IMR-90 (cell line): ENCODE measurements at regions not wholly inside any gene's neighbourhood (a gene's known extent, or its start where the extent isn't known, plus 50 kb on each side); places are given as distances from the start of the nearest gene placed in this dataset.

Source experiments
- ATAC-seq: fragments of 200-7000 bp; cut with Tn5 transposase; 2 replicates; pipeline ENCODE4 v1.9.1; 2020; ENCODE audit warnings: low read depth, mild to moderate bottlenecking, moderate library complexity
- BruUV-seq: library from RNA; stranded (reverse); fragments of 400-500 nt; replicated peaks from 2 replicates; lab custom pipeline; 2021; lab: Mats Ljungman, UMichigan
- CTCF ChIA-PET: fragments of 300-600 bp; formaldehyde crosslinking; extraction: SDS; loops from one replicate; lab custom pipeline; 2021; ENCODE audit warnings: antibody characterized with exemption; lab: Yijun Ruan, JAX
- POLR2A ChIA-PET: fragments of 300-600 bp; sonication (Branson Sonifier 250); formaldehyde crosslinking; loops from one replicate; lab custom pipeline; 2022; ENCODE audit warnings: antibody characterized with exemption; ENCODE audit not compliant: unreplicated experiment; lab: Charles Lee
- DNase-seq: peaks from one replicate; pipeline ENCODE4 v3.0.0; 2013
- H2AFZ ChIP-seq: replicated peaks from 2 replicates; pipeline ENCODE3; 2013; ENCODE audit warnings: low read length, mild to moderate bottlenecking; ENCODE audit not compliant: poor library complexity
- H2AK5ac ChIP-seq: 2 replicates; pipeline ENCODE4 v1.6.1; 2013; ENCODE audit warnings: low read depth, low read length, inconsistent platforms
- H2AK9ac ChIP-seq: replicated peaks from 2 replicates; pipeline ENCODE3; 2013; ENCODE audit warnings: mild to moderate bottlenecking, low read depth, low read length, moderate library complexity; ENCODE audit not compliant: poor library complexity
- H2BK120ac ChIP-seq: 2 replicates; pipeline ENCODE4 v1.6.1; 2013; ENCODE audit warnings: low read depth, low read length, inconsistent platforms
- H2BK15ac ChIP-seq: 3 replicates; pipeline ENCODE4 v1.6.1; 2013; ENCODE audit warnings: low read depth, low read length, inconsistent platforms
- H2BK20ac ChIP-seq: 2 replicates; pipeline ENCODE4 v1.6.1; 2013; ENCODE audit warnings: low read depth, mild to moderate bottlenecking, inconsistent platforms, low read length, moderate library complexity
- H2BK5ac ChIP-seq: 2 replicates; pipeline ENCODE4 v1.6.1; 2013; ENCODE audit warnings: mild to moderate bottlenecking, low read depth, low read length, inconsistent platforms; ENCODE audit not compliant: poor library complexity, severe bottlenecking
- H3K14ac ChIP-seq: replicated peaks from 2 replicates; pipeline ENCODE4 v1.6.1; 2013; ENCODE audit warnings: low read depth, low read length, inconsistent platforms
- H3K18ac ChIP-seq: 2 replicates; pipeline ENCODE4 v1.6.1; 2013; ENCODE audit warnings: low read depth, low read length, control low read depth
- H3K23ac ChIP-seq: 2 replicates; pipeline ENCODE4 v1.6.1; 2013; ENCODE audit warnings: low read depth, low read length, inconsistent platforms
- H3K27ac ChIP-seq: 2 replicates; pipeline ENCODE4 v1.5.1; 2013; ENCODE audit warnings: mild to moderate bottlenecking, control low read depth, low read length; ENCODE audit not compliant: insufficient read depth
- H3K27me3 ChIP-seq: 2 replicates; pipeline ENCODE4 v1.6.1; 2013; ENCODE audit warnings: low read length; ENCODE audit not compliant: control insufficient read depth, insufficient read depth
- H3K36me3 ChIP-seq: 2 replicates; pipeline ENCODE4 v1.6.1; 2013; ENCODE audit warnings: low read length, mixed read lengths; ENCODE audit not compliant: control insufficient read depth, insufficient read depth
- H3K4ac ChIP-seq: 2 replicates; pipeline ENCODE4 v1.6.1; 2013; ENCODE audit warnings: low read depth, low read length, inconsistent platforms
- H3K4me1 ChIP-seq: 2 replicates; pipeline ENCODE4 v1.6.1; 2013; ENCODE audit warnings: low read length, mixed read lengths; ENCODE audit not compliant: control insufficient read depth, insufficient read depth
- H3K4me2 ChIP-seq: 2 replicates; pipeline ENCODE4 v1.6.1; 2013; ENCODE audit warnings: low read depth, mild to moderate bottlenecking, control low read depth, low read length, moderate library complexity
- H3K4me3 ChIP-seq: 2 replicates; pipeline ENCODE4 v1.5.1; 2013; ENCODE audit warnings: low read depth, mild to moderate bottlenecking, control low read depth, low read length, moderate library complexity; ENCODE audit not compliant: insufficient read depth
- H3K56ac ChIP-seq: 2 replicates; pipeline ENCODE4 v1.6.1; 2013; ENCODE audit warnings: low read length, inconsistent platforms; ENCODE audit not compliant: insufficient read depth; ENCODE audit errors: extremely low read depth
- H3K79me1 ChIP-seq, 2 experiments: 2 replicates each; pipeline ENCODE4 v1.6.1; 2013; ENCODE audit warnings: low read length in 2 of 2, inconsistent platforms in 1 of 2, low read depth in 1 of 2
- H3K9ac ChIP-seq: 2 replicates; pipeline ENCODE4 v1.6.1; 2013; ENCODE audit warnings: low read depth, low read length, control low read depth
- H3K9me1 ChIP-seq: 2 replicates; pipeline ENCODE4 v1.6.1; 2013; ENCODE audit warnings: low read length, inconsistent platforms; ENCODE audit not compliant: insufficient read depth
- H3K9me3 ChIP-seq: 2 replicates; pipeline ENCODE4 v1.6.1; 2013; ENCODE audit warnings: low read length; ENCODE audit not compliant: control insufficient read depth, insufficient read depth
- H4K20me1 ChIP-seq: 2 replicates; pipeline ENCODE4 v1.6.1; 2013; ENCODE audit warnings: low read length, inconsistent platforms; ENCODE audit not compliant: insufficient read depth
- H4K5ac ChIP-seq: 2 replicates; pipeline ENCODE4 v1.6.1; 2013; ENCODE audit warnings: mild to moderate bottlenecking, low read depth, low read length, control low read depth
- H4K8ac ChIP-seq, 2 experiments: 2 replicates each; pipeline ENCODE4 v1.6.1; 2013; ENCODE audit warnings: low read depth in 2 of 2, low read length in 2 of 2, control low read depth in 1 of 2, inconsistent platforms in 1 of 2
- H4K91ac ChIP-seq: 2 replicates; pipeline ENCODE4 v1.6.1; 2013; ENCODE audit warnings: low read depth, low read length, inconsistent platforms; ENCODE audit not compliant: insufficient read depth
- BHLHE40 ChIP-seq: fragments of 150-350 bp; IDR thresholded peaks from 2 replicates; pipeline ENCODE4 v1.6.1; 2016; ENCODE audit warnings: mild to moderate bottlenecking, low read depth, low read length
- CEBPB ChIP-seq: IDR thresholded peaks from 2 replicates; pipeline ENCODE4 v1.6.1; 2012; ENCODE audit warnings: low read depth, low read length, improper control_type of control experiment
- CTCF ChIP-seq: conservative IDR thresholded peaks from 2 replicates; pipeline ENCODE4 v1.5.1; 2012; ENCODE audit warnings: mild to moderate bottlenecking, low read depth, low read length, improper control_type of control experiment
- ELK1 ChIP-seq: fragments of 150-350 bp; IDR thresholded peaks from 2 replicates; pipeline ENCODE4 v1.6.1; 2016; ENCODE audit warnings: low read depth, mild to moderate bottlenecking, low read length, moderate library complexity, borderline replicate concordance
- MAZ ChIP-seq: IDR thresholded peaks from 2 replicates; pipeline ENCODE4 v1.6.1; 2012; ENCODE audit warnings: low read depth, mild to moderate bottlenecking, low read length, improper control_type of control experiment, moderate library complexity, borderline replicate concordance
- MXI1 ChIP-seq: IDR thresholded peaks from 2 replicates; pipeline ENCODE4 v1.6.1; 2012; ENCODE audit warnings: low read depth, mild to moderate bottlenecking, low read length, moderate library complexity, borderline replicate concordance
- POLR2A ChIP-seq: IDR thresholded peaks from 2 replicates; pipeline ENCODE4 v1.6.1; 2012; ENCODE audit warnings: mild to moderate bottlenecking, low read depth, low read length
- RAD21 ChIP-seq: IDR thresholded peaks from 2 replicates; pipeline ENCODE4 v1.6.1; 2012; ENCODE audit warnings: low read length, improper control_type of control experiment
- RCOR1 ChIP-seq: IDR thresholded peaks from 2 replicates; pipeline ENCODE4 v1.6.1; 2012; ENCODE audit warnings: mild to moderate bottlenecking, low read length, improper control_type of control experiment; ENCODE audit not compliant: insufficient replicate concordance
- SMC3 ChIP-seq: fragments of 150-350 bp; IDR thresholded peaks from 2 replicates; pipeline ENCODE4 v1.6.1; 2016; ENCODE audit warnings: low read depth, mild to moderate bottlenecking, antibody characterized with exemption, low read length, moderate library complexity
- whole genome bisulfite sequencing, 2 experiments: methylation state at CpG; one replicate each; pipeline versions ENCODE4 v1.1.5 to v1.1.7; 2013; ENCODE audit warnings: missing lambda C conversion rate in 2 of 2; ENCODE audit not compliant: insufficient read length in 1 of 2; ENCODE audit errors: extremely low coverage in 2 of 2; 5-methylcytosine and 5-hydroxymethylcytosine counted together
- dilution Hi-C: fragments of 300-500 bp; cut with HindIII; formaldehyde crosslinking; loops from one replicate; pipeline ENCODE4 v1.14.3; 2018; ENCODE audit warnings: low sequenced_read_pairs; ENCODE audit not compliant: unreplicated experiment
- in situ Hi-C: fragments of 300-500 bp; cut with MboI; formaldehyde crosslinking; loops from 3 replicates; pipeline ENCODE4 v1.14.3; 2019; ENCODE audit warnings: low sequenced_read_pairs, inconsistent platforms, mixed read lengths
- intact Hi-C: fragments of 100-400 bp; cut with micrococcal nuclease; formaldehyde crosslinking; loops from 2 replicates; pipeline ENCODE4 v1.10.0; 2022

GRCh38 chr2:122750095-122750494 lies 994.6 kb downstream of the TSN start:
- Histone ChIP-seq H2BK120ac (no peak overlapping the region), H4K5ac (no peak overlapping the region), H3K9ac (no peak overlapping the region), H2AK5ac (no peak overlapping the region), H3K9me3 (peaks cover 3% of the 10 kb centered on the region; the same call in 1 of the 2 replicates), H2BK20ac (no peak overlapping the region), H4K91ac (no peak overlapping the region), H3K27me3 (no peaks in the 10 kb centered on the region), H3K79me1 (no peaks in the 10 kb centered on the region), H3K36me3 (no peaks in the 10 kb centered on the region), H3K4me2 (no peak overlapping the region), H3K14ac (no peak overlapping the region), H3K23ac (no peak overlapping the region), H4K20me1 (no peaks in the 10 kb centered on the region), H3K56ac (no peak overlapping the region), H2AFZ (no peak overlapping the region), H3K9me1 (no peaks in the 10 kb centered on the region), H3K4ac (no peak overlapping the region), H2BK5ac (no peak overlapping the region), H3K27ac (no peak overlapping the region), H2BK15ac (no peak overlapping the region), H2AK9ac (no peak overlapping the region), H3K4me3 (no peak overlapping the region), H3K4me1 (no peaks in the 10 kb centered on the region), H3K18ac (no peak overlapping the region), H4K8ac (no peak overlapping the region)
- ChIA-PET POLR2A (no interaction called here), CTCF (no interaction called here)
- WGBS, 2 experiments, result no CpG with 5 or more reads among the region's 1 CpG
- BruUV-seq, result no TSS peak
- ATAC-seq (no peak), DNase-seq (no peak)
- dilution Hi-C loops, result no loop called here
- TF ChIP-seq CTCF (no peak), SMC3 (no peak), ELK1 (no peak), RAD21 (no peak), BHLHE40 (no peak), RCOR1 (no peak), POLR2A (no peak), CEBPB (no peak), MAZ (no peak), MXI1 (no peak)
- in situ Hi-C loops, result no loop called here
- intact Hi-C loops, result no loop called here
